BLaER1 treated with 17β-estradiol and CSF1 and Interleukin-3, amounts not matched to agents 10 nM and 100 nM (cell line): ENCODE measurements at regions not wholly inside any gene's neighbourhood (a gene's known extent, or its start where the extent isn't known, plus 50 kb on each side); places are given as distances from the start of the nearest gene placed in this dataset.

Experiments used
- H3K27ac ChIP-seq, 11 experiments: shearing (Covaris generic); formaldehyde crosslinking; 2 replicates each; pipeline ENCODE4 v1.8.1; 2022
- H3K27me3 ChIP-seq, 11 experiments: shearing (Covaris generic); formaldehyde crosslinking; 2 replicates each; pipeline ENCODE4 v1.8.1; 2022
- H3K36me3 ChIP-seq, 11 experiments: shearing (Covaris generic); formaldehyde crosslinking; 2 replicates each; pipeline ENCODE4 v1.8.1; 2022
- H3K4me1 ChIP-seq, 10 experiments: shearing (Covaris generic); formaldehyde crosslinking; 2 replicates each; pipeline ENCODE4 v1.8.1; 2022
- H3K4me2 ChIP-seq, 11 experiments: shearing (Covaris generic); formaldehyde crosslinking; 2 replicates each; pipeline ENCODE4 v1.8.1; 2022
- H3K4me3 ChIP-seq, 10 experiments: shearing (Covaris generic); formaldehyde crosslinking; 2 replicates each; pipeline ENCODE4 v1.8.1; 2022
- H3K9ac ChIP-seq, 11 experiments: shearing (Covaris generic); formaldehyde crosslinking; 2 replicates each; pipeline ENCODE4 v1.8.1; 2022
- H3K9me3 ChIP-seq, 11 experiments: shearing (Covaris generic); formaldehyde crosslinking; replicated peaks in 1 of 11; 2 replicates each; pipeline ENCODE4 v1.8.1; 2022
- H4K20me1 ChIP-seq, 11 experiments: shearing (Covaris generic); formaldehyde crosslinking; 2 replicates each; pipeline ENCODE4 v1.8.1; 2022
- Cebpa-rat ChIP-seq, 11 experiments: shearing (Covaris generic); IDR thresholded peaks; 2 replicates each; pipeline ENCODE4 v1.8.1; 2022

DNA sequence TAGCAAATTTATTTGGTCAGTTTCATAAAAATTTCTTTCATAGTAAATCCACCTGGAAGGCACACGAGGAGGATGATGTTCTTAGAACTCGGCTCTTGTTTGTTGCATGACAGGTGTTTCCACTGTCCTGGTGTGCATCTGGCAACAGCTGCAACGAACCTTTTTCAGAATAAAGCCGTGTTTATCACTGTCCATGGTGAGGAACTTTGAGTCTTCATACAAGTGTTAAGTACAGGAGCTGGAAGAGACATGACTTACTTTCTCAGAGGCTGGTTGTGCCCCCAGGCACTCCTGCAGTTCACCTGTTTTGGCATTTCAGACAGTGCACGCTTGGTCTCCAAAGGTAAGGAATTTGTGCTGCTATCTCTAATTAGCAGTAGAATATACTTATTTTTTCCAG lies 97.1 kb downstream of the ADAMTS1 start:
- Histone ChIP-seq H3K4me1 (no peaks in the 10 kb centered on the region), H3K9me3 (no peaks in the 10 kb centered on the region), H3K4me3 (no peak overlapping the region), H3K4me2 (no peak overlapping the region), H4K20me1 (no peaks in the 10 kb centered on the region), H3K27me3 (no peaks in the 10 kb centered on the region), H3K36me3 (no peaks in the 10 kb centered on the region), H3K27ac (no peak overlapping the region), H3K9ac (no peak overlapping the region)
- no peak for TF ChIP-seq Cebpa-rat (IDR thresholded peaks at IDR 0.05)

DNA sequence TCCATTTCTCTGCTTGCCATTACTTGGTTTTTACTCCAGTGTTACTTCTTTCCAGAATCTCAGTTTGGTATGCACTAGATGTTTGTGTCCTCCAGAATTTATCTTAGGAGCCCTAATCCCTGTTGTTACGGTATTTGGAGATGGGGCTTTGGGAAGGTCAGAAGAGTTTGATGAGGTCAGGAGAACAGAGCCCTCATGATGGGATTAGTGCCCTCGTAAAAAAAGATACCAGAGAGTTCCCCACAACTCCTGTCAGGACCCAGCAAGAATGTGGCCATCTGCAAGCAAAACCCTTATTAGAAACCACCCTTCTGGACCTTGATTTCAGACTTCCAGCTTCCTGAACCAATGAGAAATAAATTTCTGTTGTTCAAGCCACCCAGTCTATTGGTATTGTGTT lies 98.0 kb downstream of the ADAMTS1 start:
- Histone ChIP-seq H3K4me2 (no peak overlapping the region), H3K4me1 (no peaks in the 10 kb centered on the region), H3K9ac (no peak overlapping the region), H4K20me1 (no peaks in the 10 kb centered on the region), H3K9me3 (no peaks in the 10 kb centered on the region), H3K4me3 (no peak overlapping the region), H3K36me3 (no peaks in the 10 kb centered on the region), H3K27ac (no peak overlapping the region), H3K27me3 (no peaks in the 10 kb centered on the region)
- no peak for TF ChIP-seq Cebpa-rat (IDR thresholded peaks at IDR 0.05)

DNA sequence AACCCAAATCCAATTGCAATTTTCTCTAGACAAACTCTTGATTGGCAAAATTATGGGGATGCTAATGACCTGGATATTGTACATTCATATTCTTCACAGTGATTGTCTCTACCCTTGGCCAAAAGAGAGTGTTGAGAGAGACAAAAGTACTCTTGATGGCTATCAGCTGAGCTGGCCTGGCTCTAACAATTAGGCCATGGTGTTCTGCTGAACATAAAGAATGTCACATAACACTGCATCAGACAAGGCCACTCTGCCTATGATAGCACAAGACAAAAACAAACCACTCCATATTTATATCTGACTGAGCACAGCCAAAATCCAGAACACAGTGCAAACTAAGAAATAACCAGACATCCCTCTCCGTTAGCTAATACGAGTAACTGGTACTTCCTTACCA lies 101.7 kb downstream of the ADAMTS1 start:
- H3K4me1 ChIP-seq, result no peaks in the 10 kb centered on the region
- no peak overlapping the region for H3K4me3 ChIP-seq
- H3K4me2 ChIP-seq, result no peak overlapping the region
- no peak overlapping the region for H3K9ac ChIP-seq
- H3K9me3 ChIP-seq, result no peaks in the 10 kb centered on the region
- no peaks in the 10 kb centered on the region for H3K27me3 ChIP-seq
- H3K27ac ChIP-seq, result no peak overlapping the region
- no peaks in the 10 kb centered on the region for H3K36me3 ChIP-seq
- no peak for TF ChIP-seq Cebpa-rat (IDR thresholded peaks at IDR 0.05)
- no peaks in the 10 kb centered on the region for H4K20me1 ChIP-seq

DNA sequence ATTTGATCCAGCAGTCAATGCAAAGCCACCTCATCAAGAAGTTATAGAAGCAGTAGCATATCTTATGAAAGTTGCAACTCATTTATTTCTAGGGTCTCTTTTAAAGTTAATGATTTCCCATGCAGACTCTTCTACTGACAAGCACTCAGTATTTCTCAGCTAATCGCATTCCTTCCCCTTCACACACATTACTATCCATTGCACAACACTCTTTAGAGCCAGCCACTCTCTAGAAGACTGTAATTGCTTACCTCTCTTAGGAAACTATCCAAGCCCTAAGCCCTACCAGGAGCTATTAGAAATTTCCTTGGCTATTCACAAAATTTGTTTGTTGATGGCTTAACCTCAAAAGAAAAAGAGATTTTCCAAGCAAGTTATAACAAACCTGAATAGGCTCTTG lies 106.0 kb downstream of the ADAMTS1 start:
- H3K4me1 ChIP-seq, result peaks cover 0 to 13% (median 0%) of the 10 kb centered on the region in 10 experiments; a peak in 2 of 20 replicates
- no peak overlapping the region for H3K4me2 ChIP-seq
- no peak overlapping the region for H3K27ac ChIP-seq
- H3K36me3 ChIP-seq, result no peaks in the 10 kb centered on the region
- no peaks in the 10 kb centered on the region for H4K20me1 ChIP-seq
- no peaks in the 10 kb centered on the region for H3K9me3 ChIP-seq
- TF ChIP-seq Cebpa-rat (IDR thresholded peaks at IDR 0.05), result no peak
- H3K4me3 ChIP-seq, result no peak overlapping the region
- H3K9ac ChIP-seq, result no peak overlapping the region
- H3K27me3 ChIP-seq, result no peaks in the 10 kb centered on the region

DNA sequence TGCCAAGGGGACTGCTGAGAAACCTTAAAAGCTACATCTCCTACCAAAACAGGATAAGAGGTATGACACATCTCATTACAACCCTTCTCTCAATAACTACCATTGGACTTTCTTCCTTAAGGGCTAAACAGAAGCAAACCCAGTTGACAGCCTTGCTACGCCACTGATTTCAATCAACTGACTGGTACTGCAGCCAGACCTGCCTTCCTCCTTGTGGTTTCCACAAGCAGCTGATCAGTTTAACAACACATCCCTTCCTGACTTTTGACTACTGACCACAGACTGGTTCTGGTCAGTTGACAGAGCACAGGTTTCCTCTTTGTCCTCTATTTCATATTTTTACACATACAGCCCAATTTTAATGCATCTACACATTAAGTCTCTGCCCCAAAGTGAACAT lies 108.8 kb downstream of the ADAMTS1 start:
- H3K4me1 ChIP-seq, result peaks cover 0 to 19% (median 7%) of the 10 kb centered on the region in 10 experiments; a peak in 10 of 20 replicates

DNA sequence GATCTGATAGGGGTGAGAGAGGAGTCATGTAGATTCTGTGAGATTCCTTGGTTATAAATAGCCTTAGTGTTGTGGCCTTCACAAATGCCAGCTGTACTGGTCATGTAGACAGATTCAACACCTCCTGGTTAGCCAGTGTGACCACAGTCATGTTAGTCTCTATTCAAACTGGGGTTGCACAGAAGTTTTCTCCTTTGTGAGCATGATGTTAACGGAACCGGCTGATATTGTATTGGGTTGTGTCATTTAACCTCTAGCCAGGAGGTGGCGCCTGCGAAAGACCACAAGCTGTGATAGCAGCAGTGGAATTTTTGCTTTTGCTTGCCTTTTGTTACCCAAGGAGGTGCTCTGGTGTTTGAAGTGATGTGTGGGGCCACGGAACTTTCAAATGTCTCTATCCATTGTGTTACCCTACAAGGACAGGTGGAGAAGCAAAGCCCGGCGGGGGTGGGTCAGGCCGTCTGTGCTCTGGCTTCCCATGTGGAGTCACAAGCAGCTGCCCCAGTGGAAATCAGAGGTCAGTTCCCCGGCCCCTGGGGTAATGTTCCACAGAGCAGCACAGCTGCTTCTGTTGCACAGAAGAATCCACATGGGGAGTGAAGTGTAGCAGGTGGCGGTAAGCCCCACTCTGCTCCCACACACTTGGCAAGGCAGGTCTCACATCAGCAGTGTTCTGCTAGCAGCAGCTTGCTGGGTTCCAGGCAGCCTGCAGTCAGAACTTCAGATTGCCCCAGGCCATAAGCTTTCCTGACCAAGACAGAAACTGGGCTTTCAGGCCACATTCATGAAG lies 112.6 kb downstream of the ADAMTS1 start:
- peaks cover 0 to 16% (median 7%) of the 10 kb centered on the region in 10 experiments; a peak in 10 of 20 replicates for H3K4me1 ChIP-seq
- no peaks in the 10 kb centered on the region for H3K36me3 ChIP-seq
- H4K20me1 ChIP-seq, result no peaks in the 10 kb centered on the region
- no peaks in the 10 kb centered on the region for H3K27me3 ChIP-seq
- H3K4me3 ChIP-seq, result no peak overlapping the region
- H3K4me2 ChIP-seq, result peak overlapping the region in 8 of 11 experiments; percentile 4 to 52 (median 40); a peak in 13 of 22 replicates
- H3K27ac ChIP-seq, result no peak overlapping the region
- H3K9me3 ChIP-seq, result no peaks in the 10 kb centered on the region
- TF ChIP-seq Cebpa-rat (IDR thresholded peaks at IDR 0.05), result no peak
- H3K9ac ChIP-seq, result no peak overlapping the region

More for the DNA sequence above, 108.8 kb downstream of the ADAMTS1 start:
- H3K27ac ChIP-seq, result no peak overlapping the region
- H3K9me3 ChIP-seq, result no peaks in the 10 kb centered on the region
- H3K4me3 ChIP-seq, result no peak overlapping the region
- peak overlapping the region in 1 of 11 experiments; percentile 10; a peak in 1 of 22 replicates for H3K4me2 ChIP-seq
- no peaks in the 10 kb centered on the region for H3K27me3 ChIP-seq
- H3K9ac ChIP-seq, result no peak overlapping the region
- no peaks in the 10 kb centered on the region for H4K20me1 ChIP-seq
- no peaks in the 10 kb centered on the region for H3K36me3 ChIP-seq
- TF ChIP-seq Cebpa-rat (IDR thresholded peaks at IDR 0.05), result no peak

DNA sequence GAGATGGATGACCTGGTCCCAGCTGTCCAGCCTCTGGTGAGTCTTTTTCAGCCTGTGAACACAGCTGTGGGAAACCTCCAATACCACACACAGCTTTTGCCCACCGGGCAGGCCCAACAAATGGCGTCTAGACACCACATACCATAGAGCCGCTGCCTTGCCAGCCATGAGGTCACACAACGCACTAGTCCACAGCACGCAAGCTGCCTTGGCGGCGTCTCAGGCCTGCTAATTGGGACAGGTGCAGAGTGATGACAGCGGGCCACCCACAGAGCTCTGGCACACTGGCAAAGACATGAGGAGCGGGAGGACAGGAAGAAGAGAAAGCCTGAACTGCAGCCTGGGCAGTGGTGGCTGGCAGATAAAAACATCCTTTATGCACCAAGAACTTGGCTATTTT lies 125.5 kb downstream of the ADAMTS1 start:
- Histone ChIP-seq H3K4me1 (peaks cover 5 to 18% (median 7%) of the 10 kb centered on the region in 10 experiments; a peak in 18 of 20 replicates), H3K9me3 (peaks cover 0 to 5% (median 0%) of the 10 kb centered on the region in 11 experiments; a peak in 1 of 22 replicates), H3K27ac (no peak overlapping the region), H3K4me3 (no peak overlapping the region), H3K4me2 (no peak overlapping the region), H3K27me3 (no peaks in the 10 kb centered on the region), H4K20me1 (no peaks in the 10 kb centered on the region), H3K9ac (no peak overlapping the region), H3K36me3 (no peaks in the 10 kb centered on the region)
- TF ChIP-seq Cebpa-rat (IDR thresholded peaks at IDR 0.05), result no peak

DNA sequence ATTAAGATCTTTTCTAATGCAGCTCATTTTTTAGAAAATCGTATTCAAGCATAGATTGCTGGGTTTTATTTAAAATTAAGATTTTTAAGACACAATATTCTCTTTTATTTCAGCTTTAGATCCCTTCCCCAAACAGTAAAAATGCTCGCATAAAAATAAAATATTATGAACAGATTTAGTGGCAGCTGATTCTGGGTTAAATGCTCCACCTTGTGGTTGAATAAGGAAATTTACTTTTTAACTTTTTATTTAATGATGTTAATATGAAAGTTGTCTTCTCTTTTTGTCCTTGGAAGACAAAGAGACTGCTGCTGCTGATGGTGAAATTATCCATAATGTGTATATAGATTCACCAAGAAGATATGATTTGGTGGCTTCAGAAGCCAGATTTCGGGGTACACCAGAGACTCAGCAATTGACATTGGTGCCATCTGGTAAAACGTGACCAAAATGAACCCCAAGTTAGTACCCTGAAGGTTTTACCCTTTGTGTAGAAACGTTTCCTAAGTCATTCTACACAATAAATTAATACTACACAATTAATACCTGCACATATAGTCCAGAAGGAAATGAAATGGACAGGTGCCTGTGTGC lies 128.0 kb downstream of the ADAMTS1 start:
- Histone ChIP-seq H3K36me3 (no peaks in the 10 kb centered on the region), H4K20me1 (no peaks in the 10 kb centered on the region), H3K27me3 (no peaks in the 10 kb centered on the region), H3K9me3 (no peaks in the 10 kb centered on the region), H3K4me2 (no peak overlapping the region), H3K4me3 (no peak overlapping the region), H3K27ac (no peak overlapping the region), H3K4me1 (0 out of 20 replicates have a peak, but pooled peaks cover 0 to under 1% (median 0%) of the 10 kb centered on the region in 10 experiments), H3K9ac (no peak overlapping the region)
- TF ChIP-seq Cebpa-rat (IDR thresholded peaks at IDR 0.05), result no peak

DNA sequence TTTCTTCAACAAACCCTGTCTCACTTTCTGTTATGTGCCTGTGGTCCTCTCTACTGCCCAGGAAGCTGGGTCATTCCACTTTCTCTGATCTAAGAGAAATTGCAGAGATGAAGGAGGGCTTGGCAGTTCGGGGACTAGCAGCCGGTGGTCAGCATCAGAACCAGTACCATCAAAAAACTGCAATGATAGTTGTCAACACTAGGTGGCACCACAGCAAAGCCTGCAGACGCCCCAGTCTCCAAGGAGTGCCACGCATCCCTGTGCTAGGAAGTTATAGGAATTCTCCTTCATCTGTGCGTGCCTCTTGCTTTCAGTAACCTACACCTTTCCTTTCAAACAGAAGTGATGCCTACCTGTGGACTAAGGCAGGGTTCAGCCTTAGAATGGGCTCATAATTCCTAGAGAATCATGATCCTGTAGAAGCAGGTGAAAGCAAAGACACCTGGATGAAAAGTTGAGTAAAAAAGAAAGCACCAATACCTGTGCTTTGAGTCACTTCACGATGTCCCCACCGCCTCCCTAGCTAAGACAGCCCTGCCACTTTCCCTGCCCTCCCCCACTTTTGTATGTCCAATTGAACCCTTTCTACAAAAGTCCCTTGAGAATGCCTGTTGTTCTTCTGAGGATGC lies 129.2 kb downstream of the ADAMTS1 start:
- H3K27me3 ChIP-seq, result no peaks in the 10 kb centered on the region
- H3K9ac ChIP-seq, result no peak overlapping the region
- no peaks in the 10 kb centered on the region for H4K20me1 ChIP-seq
- no peak overlapping the region for H3K4me2 ChIP-seq
- H3K27ac ChIP-seq, result no peak overlapping the region
- H3K4me3 ChIP-seq, result no peak overlapping the region
- H3K36me3 ChIP-seq, result no peaks in the 10 kb centered on the region
- no peak for TF ChIP-seq Cebpa-rat (IDR thresholded peaks at IDR 0.05)
- H3K4me1 ChIP-seq, result no peaks in the 10 kb centered on the region
- no peaks in the 10 kb centered on the region for H3K9me3 ChIP-seq
